ENCODE measurements at regions not wholly inside any gene's neighbourhood (a gene's known extent, or its start where the extent isn't known, plus 50 kb on each side); places are given as distances from the start of the nearest gene placed in this dataset.

- peak; percentile 59 for TF ChIP-seq TCF12 (IDR thresholded peaks at IDR 0.05)
- peak in 1 of 2 experiments; percentile 8; a peak in 1 of 4 replicates for TF ChIP-seq EP300 (IDR thresholded peaks at IDR 0.05; ENCODE audit: borderline replicate concordance in 1 of 2, low read depth in 1 of 2, low read length in 1 of 2)
- no peak for TF ChIP-seq RFX5 (IDR thresholded peaks at IDR 0.05; ENCODE audit: low read length)
- peak; percentile 86 for TF ChIP-seq PBX3 (IDR thresholded peaks at IDR 0.05)
- TF ChIP-seq NFIC (IDR thresholded peaks at IDR 0.05; ENCODE audit: borderline replicate concordance): peak; percentile 57; the same call in 1 of the 2 replicates
- no peaks in the 10 kb centered on the region for H4K20me1 ChIP-seq (ENCODE audit: insufficient read depth)
- H3K4me2 ChIP-seq: no peak overlapping the region
- no peaks in the 10 kb centered on the region for H3F3A ChIP-seq (replicated peaks; ENCODE audit: insufficient read depth)
- H3K9ac ChIP-seq: no peak overlapping the region
- no peak overlapping the region for H2AFZ ChIP-seq (ENCODE audit: low read depth)
- no peak for DNase-seq
- no peak overlapping the region for H3K27ac ChIP-seq (ENCODE audit: low read depth in 2 of 2, low read length in 1 of 2)
- peaks cover 0 to 8% of the 10 kb centered on the region in 2 experiments; a peak in 2 of 4 replicates for H3K4me1 ChIP-seq (ENCODE audit: control insufficient read depth in 1 of 2, insufficient read depth in 2 of 2, low read depth in 1 of 2, low read length in 1 of 2)
- 35% methylated on average over 3 of the region's 3 CpGs for WGBS (ENCODE audit: low lambda C conversion rate)
- no peaks in the 10 kb centered on the region for H3K36me3 ChIP-seq (replicated peaks in 1 of 2; ENCODE audit: control insufficient read depth in 1 of 2, insufficient read depth in 2 of 2, low read length in 1 of 2)
- ChIA-PET CTCF (interaction anchor here (0.7 kb wide), 1 partner anchor 910 kb away, joined by 3 read pairs; no protein-coding TSS in a partner anchor), POLR2A (no interaction called here)
- no peaks in the 10 kb centered on the region for H3K9me2 ChIP-seq
- H3K9me3 ChIP-seq: no peaks in the 10 kb centered on the region
- H3K4me3 ChIP-seq (ENCODE audit: low read depth in 2 of 2, low read length in 1 of 2): no peak overlapping the region
- H3K79me2 ChIP-seq (ENCODE audit: insufficient read depth): no peaks in the 10 kb centered on the region
- no peaks in the 10 kb centered on the region for H3K27me3 ChIP-seq (ENCODE audit: insufficient read depth)
These were observed 157.3 kb downstream of the NOC3L start for GRCh38 chr10:94205396-94205831.

DNA sequence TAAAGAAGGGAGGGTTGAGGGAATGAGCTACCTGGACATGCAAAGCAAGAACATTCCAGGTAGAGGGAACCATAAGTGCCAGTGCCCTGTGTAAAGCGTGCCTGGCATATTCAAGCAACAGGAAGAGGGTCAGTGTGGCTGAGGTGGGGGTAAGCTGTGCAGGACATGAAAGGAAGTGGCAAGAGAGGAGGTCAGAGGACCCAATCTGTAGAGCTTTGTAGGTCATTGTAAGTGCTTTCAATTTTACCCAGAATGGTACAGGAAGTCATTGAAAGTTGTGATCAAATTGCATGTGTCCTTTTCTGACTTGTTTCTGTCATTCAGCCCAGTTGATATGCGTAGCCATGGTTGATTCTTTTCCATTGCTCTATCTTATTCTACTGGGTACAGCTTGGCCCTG is 156.6 kb downstream of the NOC3L start:
- Histone ChIP-seq H3K4me1 (ENCODE audit: control insufficient read depth in 1 of 2, insufficient read depth in 2 of 2, low read depth in 1 of 2, low read length in 1 of 2) (peaks cover 0 to 15% of the 10 kb centered on the region in 2 experiments; a peak in 2 of 4 replicates), H3K9me2 (no peaks in the 10 kb centered on the region), H3K79me2 (ENCODE audit: insufficient read depth) (no peaks in the 10 kb centered on the region), H3K36me3 (replicated peaks in 1 of 2; ENCODE audit: control insufficient read depth in 1 of 2, insufficient read depth in 2 of 2, low read length in 1 of 2) (no peaks in the 10 kb centered on the region), H4K20me1 (ENCODE audit: insufficient read depth) (no peaks in the 10 kb centered on the region), H3K4me2 (no peak overlapping the region), H3K27ac (ENCODE audit: low read depth in 2 of 2, low read length in 1 of 2) (no peak overlapping the region), H2AFZ (ENCODE audit: low read depth) (no peak overlapping the region), H3K4me3 (ENCODE audit: low read depth in 2 of 2, low read length in 1 of 2) (no peak overlapping the region), H3K9ac (no peak overlapping the region), H3K9me3 (no peaks in the 10 kb centered on the region), H3F3A (replicated peaks; ENCODE audit: insufficient read depth) (no peaks in the 10 kb centered on the region), H3K27me3 (ENCODE audit: insufficient read depth) (no peaks in the 10 kb centered on the region)
- 71% methylated on average over 2 of the region's 2 CpGs for WGBS (ENCODE audit: low lambda C conversion rate)
- POLR2A ChIA-PET: no interaction called here
- TF ChIP-seq IRF3 (IDR thresholded peaks at IDR 0.05; ENCODE audit: low read depth, low read length): no peak
- no peak for TF ChIP-seq RXRA (IDR thresholded peaks at IDR 0.05; ENCODE audit: borderline replicate concordance, low read depth)
- TF ChIP-seq, protein P1, sequence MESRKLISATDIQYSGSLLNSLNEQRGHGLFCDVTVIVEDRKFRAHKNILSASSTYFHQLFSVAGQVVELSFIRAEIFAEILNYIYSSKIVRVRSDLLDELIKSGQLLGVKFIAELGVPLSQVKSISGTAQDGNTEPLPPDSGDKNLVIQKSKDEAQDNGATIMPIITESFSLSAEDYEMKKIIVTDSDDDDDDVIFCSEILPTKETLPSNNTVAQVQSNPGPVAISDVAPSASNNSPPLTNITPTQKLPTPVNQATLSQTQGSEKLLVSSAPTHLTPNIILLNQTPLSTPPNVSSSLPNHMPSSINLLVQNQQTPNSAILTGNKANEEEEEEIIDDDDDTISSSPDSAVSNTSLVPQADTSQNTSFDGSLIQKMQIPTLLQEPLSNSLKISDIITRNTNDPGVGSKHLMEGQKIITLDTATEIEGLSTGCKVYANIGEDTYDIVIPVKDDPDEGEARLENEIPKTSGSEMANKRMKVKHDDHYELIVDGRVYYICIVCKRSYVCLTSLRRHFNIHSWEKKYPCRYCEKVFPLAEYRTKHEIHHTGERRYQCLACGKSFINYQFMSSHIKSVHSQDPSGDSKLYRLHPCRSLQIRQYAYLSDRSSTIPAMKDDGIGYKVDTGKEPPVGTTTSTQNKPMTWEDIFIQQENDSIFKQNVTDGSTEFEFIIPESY (IDR thresholded peaks at IDR 0.05; ENCODE audit: borderline replicate concordance, low read depth): no peak
- TF ChIP-seq ELF1 (IDR thresholded peaks at IDR 0.05): no peak
- TF ChIP-seq GABPA (IDR thresholded peaks at IDR 0.05; ENCODE audit: low read depth): no peak
- no peak for TF ChIP-seq RCOR1 (IDR thresholded peaks at IDR 0.05; ENCODE audit: low read length)
- no peak for TF ChIP-seq SIN3A (IDR thresholded peaks at IDR 0.05; ENCODE audit: borderline replicate concordance, low read depth, low read length)
- TF ChIP-seq RAD21 (IDR thresholded peaks at IDR 0.05; ENCODE audit: low read length): no peak
- TF ChIP-seq GATA2 (CRISPR knock-in tag; IDR thresholded peaks at IDR 0.05): no peak
- no peak for TF ChIP-seq NFIC (IDR thresholded peaks at IDR 0.05; ENCODE audit: borderline replicate concordance)
- CTCF ChIA-PET: interaction anchor here (0.6 to 1.0 kb wide), 2 partner anchors 130 to 651 kb away, joined by 3 read pairs; no protein-coding TSS in a partner anchor
- DNase-seq: no peak
